ENCODE measurements at regions not wholly inside any gene's neighbourhood (a gene's known extent, or its start where the extent isn't known, plus 50 kb on each side); places are given as distances from the start of the nearest gene placed in this dataset.

GRCh38 chr14:37970696-37971095 lies 237.0 kb upstream of the SSTR1 start:
- H3K4me3 ChIP-seq (ENCODE audit: low read depth, low read length) = no peak overlapping the region
- CTCF ChIA-PET = no interaction called here
- H3K9me3 ChIP-seq (ENCODE audit: control insufficient read depth, insufficient read depth, low read depth, low read length) = no peaks in the 10 kb centered on the region
- TF ChIP-seq MEIS1 (CRISPR knock-in tag; IDR thresholded peaks at IDR 0.05; ENCODE audit: borderline replicate concordance) (no peak), ZNF580 (tag by site-specific recombination; IDR thresholded peaks at IDR 0.05) (no peak), ZNF791 (tag by site-specific recombination; IDR thresholded peaks at IDR 0.05) (no peak), ZNF600 (tag by site-specific recombination; IDR thresholded peaks at IDR 0.05) (no peak), REST (tag by site-specific recombination; IDR thresholded peaks at IDR 0.05) (no peak)
- H3K36me3 ChIP-seq (ENCODE audit: control insufficient read depth in 2 of 2, insufficient read depth in 1 of 2, low read length in 2 of 2) = no peaks in the 10 kb centered on the region
- H3K27ac ChIP-seq (ENCODE audit: extremely low read depth, low read depth, low read length) = no peak overlapping the region
- POLR2A ChIA-PET = no interaction called here
- H3K4me1 ChIP-seq (ENCODE audit: control insufficient read depth, insufficient read depth, low read length) = no peaks in the 10 kb centered on the region

GRCh38 chr14:37972941-37973887 lies 234.5 kb upstream of the SSTR1 start:
- Histone ChIP-seq H3K27ac (ENCODE audit: extremely low read depth, low read depth, low read length) (no peak overlapping the region), H3K36me3 (ENCODE audit: control insufficient read depth in 2 of 2, insufficient read depth in 1 of 2, low read length in 2 of 2) (no peaks in the 10 kb centered on the region), H3K4me3 (ENCODE audit: low read depth, low read length) (no peak overlapping the region), H3K9me3 (ENCODE audit: control insufficient read depth, insufficient read depth, low read depth, low read length) (no peaks in the 10 kb centered on the region), H3K4me1 (ENCODE audit: control insufficient read depth, insufficient read depth, low read length) (no peaks in the 10 kb centered on the region)
- POLR2A ChIA-PET = no interaction called here
- TF ChIP-seq MEIS1 (CRISPR knock-in tag; IDR thresholded peaks at IDR 0.05; ENCODE audit: borderline replicate concordance) = no peak
- TF ChIP-seq ZNF558 (tag by site-specific recombination; IDR thresholded peaks at IDR 0.05) = no peak
- TF ChIP-seq ZNF843 (tag by site-specific recombination; IDR thresholded peaks at IDR 0.05) = no peak
- no peak for TF ChIP-seq TSHZ1 (tag by site-specific recombination; IDR thresholded peaks at IDR 0.05; ENCODE audit: borderline replicate concordance)
- TF ChIP-seq SETDB1 (IDR thresholded peaks at IDR 0.05; ENCODE audit: insufficient read length, low read length) = no peak
- no peak for TF ChIP-seq ZNF777 (tag by site-specific recombination; IDR thresholded peaks at IDR 0.05; ENCODE audit: borderline replicate concordance)
- no peak for TF ChIP-seq ZNF335 (tag by site-specific recombination; conservative IDR thresholded peaks at IDR 0.05)
- no peak for TF ChIP-seq ZNF580 (tag by site-specific recombination; IDR thresholded peaks at IDR 0.05)
- no peak for TF ChIP-seq ZBTB17 (tag by site-specific recombination; IDR thresholded peaks at IDR 0.05)
- CTCF ChIA-PET = interaction anchor here (0.5 kb wide), 1 partner anchor 70 kb away, joined by 4 read pairs; no protein-coding TSS in a partner anchor

GRCh38 chr14:37974421-37974820 lies 233.3 kb upstream of the SSTR1 start:
- H3K4me3 ChIP-seq (ENCODE audit: low read depth, low read length) = no peak overlapping the region
- H3K4me1 ChIP-seq (ENCODE audit: control insufficient read depth, insufficient read depth, low read length) = no peaks in the 10 kb centered on the region
- H3K36me3 ChIP-seq (ENCODE audit: control insufficient read depth in 2 of 2, insufficient read depth in 1 of 2, low read length in 2 of 2) = no peaks in the 10 kb centered on the region
- no peak overlapping the region for H3K27ac ChIP-seq (ENCODE audit: extremely low read depth, low read depth, low read length)
- ChIA-PET POLR2A (no interaction called here), CTCF (no interaction called here)
- H3K9me3 ChIP-seq (ENCODE audit: control insufficient read depth, insufficient read depth, low read depth, low read length) = no peaks in the 10 kb centered on the region
- TF ChIP-seq GLIS2 (tag by site-specific recombination; IDR thresholded peaks at IDR 0.05) = no peak
- TF ChIP-seq ZBTB44 (tag by site-specific recombination; IDR thresholded peaks at IDR 0.05) = no peak
- TF ChIP-seq ZNF488 (tag by site-specific recombination; IDR thresholded peaks at IDR 0.05) = no peak
- TF ChIP-seq ZNF433 (tag by site-specific recombination; IDR thresholded peaks at IDR 0.05; ENCODE audit: low read depth) = no peak
- TF ChIP-seq ZNF791 (tag by site-specific recombination; IDR thresholded peaks at IDR 0.05) = no peak
- no peak for TF ChIP-seq ZNF707 (tag by site-specific recombination; IDR thresholded peaks at IDR 0.05)
- TF ChIP-seq ZNF76 (tag by site-specific recombination; IDR thresholded peaks at IDR 0.05; ENCODE audit: borderline replicate concordance, low read depth) = no peak
